Stimulated activated effector memory CD8-positive, alpha-beta T cell treated with anti-CD3 and anti-CD28 coated beads, Interleukin-12 subunit alpha, Interleukin-12 subunit beta, amount 100 ng/mL, for 72 hours (primary cell): ENCODE measurements at regions not wholly inside any gene's neighbourhood (a gene's known extent, or its start where the extent isn't known, plus 50 kb on each side); places are given as distances from the start of the nearest gene placed in this dataset.
A peak's percentile ranks its signal among the peaks of the same experiment; 100 is the strongest.
"Not testable (repeated sequence)": the region's sequence is repeated elsewhere in the genome, so short reads cannot be mapped to it uniquely, and the experiment has no call there.

ENCODE experiments used
- ATAC-seq: fragments of 150-1000 bp; cut with Tn5 transposase; 2 replicates; pipeline ENCODE4 v1.10.0; 2021
- DNase-seq, 2 donors: peaks; one replicate each; pipeline ENCODE4 v3.0.0; 2021 to 2022; ENCODE audit warnings: low spot score in 2 of 2
- H3K27ac Mint-ChIP-seq: one replicate; pipeline ENCODE4 v1.8.0; 2022; ENCODE audit warnings: mild to moderate bottlenecking, mixed read lengths
- H3K36me3 Mint-ChIP-seq: one replicate; pipeline ENCODE4 v1.8.0; 2022; ENCODE audit warnings: mild to moderate bottlenecking, mixed read lengths
- H3K4me1 Mint-ChIP-seq: one replicate; pipeline ENCODE4 v1.8.0; 2022; ENCODE audit warnings: mixed read lengths
- H3K4me3 Mint-ChIP-seq: one replicate; pipeline ENCODE4 v1.8.0; 2022; ENCODE audit warnings: mild to moderate bottlenecking, mixed read lengths
- H3K9me3 Mint-ChIP-seq: one replicate; pipeline ENCODE4 v1.8.0; 2022; ENCODE audit warnings: mixed read lengths

DNA sequence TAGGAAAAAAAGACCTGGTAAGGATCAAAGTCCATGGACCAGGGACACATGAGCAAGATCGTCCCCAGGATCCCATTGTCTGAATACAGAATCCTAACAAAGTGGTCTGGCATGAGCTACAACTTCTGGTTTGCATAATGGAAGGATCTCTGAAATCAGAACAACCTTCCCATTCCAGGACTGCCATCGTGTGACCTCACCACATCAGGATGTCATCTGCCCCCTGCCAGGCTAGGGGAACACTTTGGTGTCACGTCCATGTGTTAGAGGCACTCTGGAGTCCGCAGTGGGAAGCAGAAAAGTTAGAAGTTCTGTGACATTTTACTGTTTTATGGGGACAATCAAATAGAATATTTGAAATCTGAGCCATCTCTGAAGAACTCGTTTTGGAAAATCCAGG, 160.7 kb downstream of the RGS9 start:
- H3K4me1 Mint-ChIP-seq, result peaks cover 8% of the 10 kb centered on the region

DNA sequence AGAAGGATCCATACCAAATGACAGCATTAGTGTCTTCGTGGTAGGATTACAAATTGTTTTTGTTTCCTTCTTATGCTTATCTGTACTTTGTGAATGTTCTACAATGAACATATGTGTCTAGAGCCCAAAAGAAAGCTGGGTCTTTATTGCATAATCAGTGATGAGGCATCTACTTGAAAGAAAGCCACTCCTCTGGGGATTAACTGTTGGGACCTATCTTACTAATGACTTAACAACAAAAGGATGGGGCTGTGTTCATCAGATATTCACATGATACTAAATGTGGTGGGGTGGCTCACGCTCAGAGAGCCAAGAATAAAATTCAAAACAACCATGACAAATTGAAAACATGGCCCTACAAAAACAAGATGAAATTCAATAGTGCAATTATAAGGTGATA, 160.2 kb downstream of the RGS9 start:
- H3K36me3 Mint-ChIP-seq, result no peaks in the 10 kb centered on the region
- H3K4me1 Mint-ChIP-seq, result peaks cover 8% of the 10 kb centered on the region
- no peak overlapping the region for H3K4me3 Mint-ChIP-seq
- H3K9me3 Mint-ChIP-seq, result no peaks in the 10 kb centered on the region
- DNase-seq, result no peak
- ATAC-seq, result no peak
- H3K27ac Mint-ChIP-seq, result no peak overlapping the region

More for the DNA sequence above, 160.7 kb downstream of the RGS9 start:
- DNase-seq (no peak), ATAC-seq (no peak)
- H3K4me3 Mint-ChIP-seq, result no peak overlapping the region
- no peak overlapping the region for H3K27ac Mint-ChIP-seq
- H3K36me3 Mint-ChIP-seq, result no peaks in the 10 kb centered on the region
- H3K9me3 Mint-ChIP-seq, result no peaks in the 10 kb centered on the region

- Mint-ChIP-seq H3K4me1 (peaks cover 8% of the 10 kb centered on the region), H3K4me3 (no peak overlapping the region), H3K9me3 (no peaks in the 10 kb centered on the region), H3K27ac (no peak overlapping the region), H3K36me3 (no peaks in the 10 kb centered on the region)
- DNase-seq, result peak; percentile 17 to 68
- ATAC-seq, result peak; percentile 91
Observed at GRCh38 chr17:65294181-65294719, 157.1 kb downstream of the RGS9 start.

GRCh38 chr17:65293584-65294180, 156.5 kb downstream of the RGS9 start:
- DNase-seq, result no peak
- H3K4me1 Mint-ChIP-seq, result peaks cover 8% of the 10 kb centered on the region
- H3K36me3 Mint-ChIP-seq, result no peaks in the 10 kb centered on the region
- H3K9me3 Mint-ChIP-seq, result no peaks in the 10 kb centered on the region
- no peak for ATAC-seq
- no peak overlapping the region for H3K4me3 Mint-ChIP-seq
- H3K27ac Mint-ChIP-seq, result no peak overlapping the region

DNA sequence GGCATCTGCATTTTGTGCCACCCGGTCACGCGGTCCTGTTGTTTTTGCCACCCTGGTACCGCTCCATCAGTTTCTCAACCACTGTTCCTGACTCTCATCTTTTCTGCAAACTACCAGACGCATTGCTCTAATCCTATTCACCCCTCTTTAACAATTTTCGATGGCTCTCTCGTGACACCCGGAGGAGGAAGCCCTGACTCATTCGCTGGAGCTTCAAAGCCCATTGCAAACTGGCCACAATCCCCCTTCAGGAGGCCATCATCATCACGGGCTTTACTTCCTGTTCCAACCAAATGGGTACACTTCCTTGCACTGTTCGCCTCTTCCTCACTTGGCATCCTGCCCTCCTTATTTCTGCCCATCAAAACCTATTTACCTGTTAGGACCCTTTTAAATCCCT, 155.3 kb downstream of the RGS9 start:
- H3K9me3 Mint-ChIP-seq, result no peaks in the 10 kb centered on the region
- peaks cover 8% of the 10 kb centered on the region for H3K4me1 Mint-ChIP-seq
- H3K27ac Mint-ChIP-seq, result no peak overlapping the region
- DNase-seq (no peak), ATAC-seq (no peak)
- H3K36me3 Mint-ChIP-seq, result no peaks in the 10 kb centered on the region
- no peak overlapping the region for H3K4me3 Mint-ChIP-seq

DNA sequence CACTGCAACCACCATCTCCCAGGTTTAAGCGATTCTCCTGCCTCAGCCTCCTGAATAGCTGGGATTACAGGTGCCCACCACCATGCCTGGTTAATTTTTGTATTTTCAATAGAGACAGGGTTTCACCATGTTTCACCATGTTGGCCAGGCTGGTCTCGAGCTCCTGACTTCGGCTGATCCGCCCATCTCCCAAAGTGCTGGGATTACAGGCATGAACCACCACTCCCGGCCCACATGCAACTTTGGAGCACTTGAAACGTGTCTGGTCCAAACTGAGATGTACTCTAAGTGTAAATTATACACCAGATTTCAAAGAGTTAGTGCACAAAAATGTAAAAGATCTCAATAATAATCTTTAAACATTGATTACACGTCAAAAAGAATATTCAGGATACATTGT, 154.1 kb downstream of the RGS9 start:
- not testable (repeated sequence) for H3K27ac Mint-ChIP-seq, H3K36me3 Mint-ChIP-seq, ATAC-seq, H3K4me1 Mint-ChIP-seq, DNase-seq, H3K4me3 Mint-ChIP-seq, H3K9me3 Mint-ChIP-seq

DNA sequence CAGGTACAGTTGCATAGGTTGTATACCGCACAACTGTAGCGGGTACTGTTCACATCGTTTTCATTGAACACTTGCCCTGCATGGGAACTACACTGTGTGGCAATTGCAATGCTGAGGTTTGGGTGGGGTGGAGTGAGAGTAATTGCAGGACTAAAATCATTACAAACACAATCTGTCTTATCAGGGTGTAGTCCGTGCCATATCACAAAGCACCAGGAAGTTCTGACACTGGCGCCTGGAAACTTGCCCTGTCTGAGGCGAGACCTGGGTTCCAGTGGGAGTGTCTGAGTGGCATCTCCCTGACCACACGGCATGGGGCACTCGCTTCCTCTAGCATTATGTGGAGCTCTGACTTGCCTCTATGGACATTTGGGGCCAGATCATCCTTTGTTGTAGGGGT, 153.4 kb downstream of the RGS9 start:
- H3K27ac Mint-ChIP-seq, result no peak overlapping the region
- no peak for DNase-seq
- peaks cover 8% of the 10 kb centered on the region for H3K4me1 Mint-ChIP-seq
- H3K36me3 Mint-ChIP-seq, result no peaks in the 10 kb centered on the region
- H3K9me3 Mint-ChIP-seq, result no peaks in the 10 kb centered on the region
- no peak overlapping the region for H3K4me3 Mint-ChIP-seq
- ATAC-seq, result no peak

DNA sequence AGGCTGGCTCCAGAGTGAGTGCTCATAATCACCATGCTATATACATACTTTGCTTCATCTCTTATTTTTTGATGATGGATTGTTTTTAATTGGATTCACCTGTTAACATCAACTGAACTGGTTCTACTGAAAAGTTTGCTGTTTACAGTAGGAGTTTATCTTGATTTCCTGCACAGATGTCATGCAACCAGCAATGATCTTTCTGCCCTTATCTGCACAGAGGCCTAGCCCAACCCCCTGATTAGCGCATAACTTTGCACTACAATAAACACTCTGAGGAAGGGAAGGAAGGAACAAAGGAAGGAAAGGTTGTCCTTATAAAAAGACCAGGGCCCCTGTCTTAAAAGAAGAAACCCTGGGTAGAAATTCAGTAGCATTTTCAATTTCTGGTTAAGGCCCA, 152.9 kb downstream of the RGS9 start:
- no peak overlapping the region for H3K4me3 Mint-ChIP-seq
- no peak overlapping the region for H3K27ac Mint-ChIP-seq
- no peaks in the 10 kb centered on the region for H3K36me3 Mint-ChIP-seq
- H3K9me3 Mint-ChIP-seq, result no peaks in the 10 kb centered on the region
- ATAC-seq (no peak), DNase-seq (no peak)
- peaks cover 8% of the 10 kb centered on the region for H3K4me1 Mint-ChIP-seq

- ATAC-seq (no peak), DNase-seq (no peak)
- no peaks in the 10 kb centered on the region for H3K4me1 Mint-ChIP-seq
- no peak overlapping the region for H3K27ac Mint-ChIP-seq
- no peaks in the 10 kb centered on the region for H3K36me3 Mint-ChIP-seq
- no peak overlapping the region for H3K4me3 Mint-ChIP-seq
- H3K9me3 Mint-ChIP-seq, result no peaks in the 10 kb centered on the region
Observed at GRCh38 chr17:65287040-65287439, 149.9 kb downstream of the RGS9 start.

GRCh38 chr17:65283704-65284103, 146.5 kb downstream of the RGS9 start:
- Mint-ChIP-seq H3K4me1 (no peaks in the 10 kb centered on the region), H3K36me3 (no peaks in the 10 kb centered on the region), H3K4me3 (no peak overlapping the region), H3K27ac (no peak overlapping the region), H3K9me3 (no peaks in the 10 kb centered on the region)
- DNase-seq (no peak), ATAC-seq (no peak)

DNA sequence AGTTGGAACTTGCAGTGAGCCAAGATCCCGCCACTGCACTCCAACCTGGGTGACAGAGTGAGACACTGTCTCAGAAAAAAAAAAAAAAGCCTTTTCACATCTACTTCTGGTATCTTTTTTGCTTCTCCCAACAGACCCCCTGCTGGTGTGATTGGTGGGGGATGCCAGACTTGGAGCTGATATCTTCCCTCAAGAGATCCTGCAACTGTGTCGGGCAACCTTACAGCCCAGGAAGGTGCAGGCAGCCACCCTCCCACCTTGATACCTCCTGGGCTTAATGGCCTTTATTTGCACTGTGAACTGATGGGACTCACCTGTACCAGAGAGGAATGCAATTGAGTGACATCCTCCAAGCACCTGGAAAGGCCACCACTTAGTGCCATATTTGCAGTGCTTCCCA, 142.3 kb downstream of the RGS9 start:
- no peak for ATAC-seq
- Mint-ChIP-seq H3K36me3 (no peaks in the 10 kb centered on the region), H3K4me3 (no peak overlapping the region), H3K9me3 (no peaks in the 10 kb centered on the region), H3K4me1 (peaks cover 7% of the 10 kb centered on the region), H3K27ac (no peak overlapping the region)
- no peak for DNase-seq

DNA sequence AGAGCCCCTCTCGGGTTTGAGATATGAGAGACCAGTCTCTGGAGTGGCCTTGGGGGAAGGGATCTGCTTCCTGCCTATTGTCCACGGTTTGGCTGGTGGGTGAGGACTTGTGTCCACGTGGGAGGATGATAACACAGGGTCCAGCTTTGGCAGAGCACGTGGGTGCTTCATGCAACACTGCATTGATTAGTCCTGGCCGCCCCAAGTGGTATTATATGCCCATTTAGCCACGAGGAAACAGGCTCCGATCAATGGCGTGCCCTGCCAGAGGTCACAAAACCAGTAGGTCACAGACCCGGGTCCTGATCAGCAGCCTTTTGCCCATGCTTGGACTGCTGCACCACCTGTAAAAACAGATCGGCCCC, 141.6 kb downstream of the RGS9 start:
- Mint-ChIP-seq H3K36me3 (no peaks in the 10 kb centered on the region), H3K27ac (no peak overlapping the region), H3K4me1 (peaks cover 7% of the 10 kb centered on the region), H3K4me3 (no peak overlapping the region), H3K9me3 (no peaks in the 10 kb centered on the region)
- ATAC-seq (no peak), DNase-seq (no peak)

DNA sequence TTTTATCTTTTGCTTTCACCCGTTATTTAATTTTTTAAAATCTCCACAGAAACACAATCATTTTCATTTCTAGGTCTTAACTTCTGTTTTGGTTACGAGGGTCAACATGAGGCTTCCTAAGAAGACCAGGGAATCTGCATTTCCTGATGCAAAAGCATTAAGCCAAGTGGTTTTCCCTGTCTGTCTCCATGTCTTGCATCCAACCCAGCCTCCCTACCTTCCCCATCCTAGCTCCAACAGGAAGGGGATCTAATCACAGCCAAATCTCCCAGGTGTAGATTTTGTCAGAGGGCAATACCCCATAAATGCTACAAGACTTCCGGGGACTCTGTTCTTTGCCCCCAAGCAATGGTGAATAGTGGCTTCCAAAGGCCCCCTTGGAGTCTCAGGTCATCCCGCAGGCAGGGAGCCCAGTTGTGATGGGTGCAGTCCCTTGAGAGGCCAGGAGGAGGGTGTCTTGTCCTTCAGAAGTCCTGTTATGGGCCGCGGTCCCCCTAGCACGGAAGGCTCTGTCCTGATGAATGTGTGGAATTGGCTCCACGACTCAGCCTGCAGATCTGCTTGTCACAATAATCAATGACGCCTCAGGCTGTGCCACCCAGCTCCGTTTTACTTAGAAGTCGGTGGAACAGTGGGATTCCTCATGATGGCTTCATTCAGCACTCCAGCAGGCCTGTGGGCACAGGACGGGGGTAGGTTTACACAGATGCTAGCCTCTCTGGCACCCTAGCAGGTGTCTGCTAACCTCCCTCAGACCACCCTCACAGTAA, 141.1 kb downstream of the RGS9 start:
- H3K27ac Mint-ChIP-seq, result no peak overlapping the region
- H3K36me3 Mint-ChIP-seq, result no peaks in the 10 kb centered on the region
- peak; percentile 59 for ATAC-seq
- H3K4me1 Mint-ChIP-seq, result peaks cover 7% of the 10 kb centered on the region
- no peaks in the 10 kb centered on the region for H3K9me3 Mint-ChIP-seq
- DNase-seq, result no peak
- no peak overlapping the region for H3K4me3 Mint-ChIP-seq

DNA sequence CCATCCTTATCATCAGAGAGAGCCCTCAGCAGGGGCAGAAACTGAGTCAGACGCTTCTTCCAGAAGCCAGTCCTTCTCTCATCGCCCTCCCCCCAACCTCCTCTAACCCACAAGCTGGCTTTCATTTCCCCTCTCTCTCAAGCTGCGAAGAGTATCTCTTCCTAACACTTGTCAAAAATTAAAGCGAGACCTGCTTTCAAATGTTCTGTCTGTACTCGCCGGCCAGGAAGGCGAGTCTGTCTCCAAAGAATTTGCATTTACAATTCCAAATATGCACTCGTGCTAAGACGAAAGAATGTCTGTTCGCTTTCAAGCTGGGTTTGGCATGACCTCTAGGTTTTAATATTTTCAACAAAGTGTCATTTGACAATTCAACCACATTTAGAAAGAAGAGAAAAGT, 140.4 kb downstream of the RGS9 start:
- no peak overlapping the region for H3K27ac Mint-ChIP-seq
- DNase-seq (no peak), ATAC-seq (no peak)
- peaks cover 7% of the 10 kb centered on the region for H3K4me1 Mint-ChIP-seq
- no peaks in the 10 kb centered on the region for H3K9me3 Mint-ChIP-seq
- H3K4me3 Mint-ChIP-seq, result no peak overlapping the region
- H3K36me3 Mint-ChIP-seq, result no peaks in the 10 kb centered on the region
